NOMO-1 treated with DMSO at 0.1 percent for 48 hours (cell line): ENCODE measurements at regions not wholly inside any gene's neighbourhood (a gene's known extent, or its start where the extent isn't known, plus 50 kb on each side); places are given as distances from the start of the nearest gene placed in this dataset.

Experiments
- DNase-seq: peaks from one replicate; lab custom pipeline; 2025; ENCODE audit not compliant: unreplicated experiment; lab: John Stamatoyannopoulos, UW

DNA sequence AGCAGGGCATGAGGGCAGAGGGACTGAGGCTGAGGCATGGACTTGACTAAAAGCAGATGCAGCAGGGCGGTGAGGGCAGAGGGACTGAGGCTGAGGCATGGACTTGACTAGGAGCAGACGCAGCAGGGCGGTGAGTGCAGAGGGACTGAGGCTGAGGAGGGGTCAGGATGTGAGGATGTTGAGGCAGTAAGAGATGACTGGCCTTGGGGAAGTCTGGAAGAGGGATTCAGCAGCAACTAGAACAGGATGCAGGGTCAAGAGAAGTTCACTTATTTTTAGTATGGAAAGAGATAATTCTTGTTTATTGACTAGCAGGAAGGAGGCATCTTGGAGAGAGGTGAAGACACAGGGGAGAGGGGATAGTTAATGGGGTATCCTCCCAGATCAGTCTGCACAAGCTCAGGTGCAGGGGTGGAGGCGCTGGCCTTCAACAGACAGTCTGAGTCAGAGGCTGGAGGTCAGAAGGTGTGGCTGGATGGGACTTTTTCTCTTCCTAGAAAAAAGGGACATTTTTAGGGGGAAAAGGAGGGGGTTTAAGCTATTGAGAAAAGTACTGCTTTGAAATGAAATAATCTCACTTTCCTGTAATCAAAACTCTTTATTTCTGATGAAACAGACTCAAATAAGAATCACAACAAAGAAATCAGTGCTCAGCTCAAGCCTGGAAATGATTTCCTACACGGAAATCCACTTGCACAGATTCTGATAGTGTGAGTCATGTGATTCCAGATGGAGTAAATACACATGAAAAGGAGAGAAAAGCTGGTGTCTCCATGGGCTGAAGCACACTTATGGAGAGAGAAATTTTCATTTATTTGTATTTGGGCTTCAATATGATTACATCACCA lies 130.9 kb downstream of the PALM2AKAP2 start:
- DNase-seq, result no peak

DNA sequence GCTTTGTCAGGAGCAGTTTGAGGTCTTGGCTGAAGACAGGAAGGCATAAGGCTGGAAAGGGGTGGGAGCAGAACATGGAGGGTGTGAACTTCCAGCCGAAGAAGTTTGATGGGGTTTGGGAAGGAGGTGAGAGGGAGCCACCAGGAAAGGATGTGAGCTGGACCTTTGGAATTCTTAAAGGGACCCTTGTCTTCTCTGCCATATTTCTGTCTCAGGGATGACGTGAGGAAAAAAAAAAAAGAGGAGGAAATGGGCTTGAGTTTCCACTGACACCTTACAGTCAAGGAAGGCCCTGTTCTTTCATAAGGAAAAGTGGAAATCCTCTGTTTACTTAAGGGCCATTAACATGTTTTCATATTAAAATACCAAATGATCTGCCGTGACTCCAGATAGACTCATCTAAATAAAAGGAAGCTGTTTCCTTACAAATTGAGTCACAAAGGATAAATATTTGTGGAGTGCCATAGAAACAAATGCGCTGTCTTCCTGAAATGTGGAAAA lies 132.1 kb downstream of the PALM2AKAP2 start:
- no peak for DNase-seq

DNA sequence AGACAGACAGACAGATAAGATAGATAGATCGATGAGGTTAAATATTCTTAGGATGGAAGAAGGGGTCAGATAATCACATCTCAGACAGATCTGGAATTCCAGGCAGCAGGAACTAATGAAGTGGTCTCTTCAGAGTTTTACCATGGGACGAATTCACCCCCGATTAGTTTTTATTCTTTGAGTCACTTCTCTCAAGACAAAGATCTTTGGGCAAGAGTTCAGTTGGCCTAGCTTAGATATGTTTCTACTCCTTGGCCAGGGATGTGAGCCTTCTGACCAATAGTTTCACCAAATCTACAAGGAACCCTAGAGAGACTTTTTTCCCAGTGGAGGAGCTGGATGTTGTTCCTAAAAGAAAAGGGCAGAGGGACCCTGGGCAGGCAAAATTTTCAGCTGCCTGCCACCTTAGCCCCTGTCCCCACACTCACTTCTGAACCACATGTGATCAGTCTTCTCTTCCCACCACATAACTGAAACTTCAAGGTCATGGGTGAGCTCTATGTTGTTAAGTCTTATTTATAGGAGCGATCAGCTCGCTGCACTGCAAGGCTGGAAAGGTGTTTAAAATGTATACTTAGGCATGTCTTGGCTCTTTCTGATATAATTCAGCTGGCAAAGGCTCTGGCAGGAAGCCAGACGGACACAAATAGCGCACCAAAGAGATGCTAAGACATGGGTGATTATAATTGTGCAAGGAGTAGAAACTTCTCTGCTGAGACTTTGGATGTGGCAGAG lies 132.9 kb downstream of the PALM2AKAP2 start:
- DNase-seq, result no peak

DNA sequence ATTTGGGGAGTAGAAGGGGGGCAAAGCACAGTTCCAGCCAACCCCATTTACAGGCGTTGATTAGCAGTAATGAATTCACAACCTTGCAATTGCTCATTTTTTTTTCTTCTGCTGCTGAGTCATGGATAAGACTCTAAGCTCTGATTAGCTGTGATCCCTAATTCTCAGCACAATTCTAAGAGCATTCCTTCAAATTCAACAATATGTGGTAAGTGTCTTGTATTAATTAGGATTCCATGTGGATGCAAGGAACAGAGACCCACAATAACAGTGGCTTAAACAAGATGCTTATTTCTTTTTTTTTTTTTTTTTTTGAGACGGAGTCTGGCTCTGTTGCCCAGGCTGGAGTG lies 133.4 kb downstream of the PALM2AKAP2 start:
- no peak for DNase-seq

DNA sequence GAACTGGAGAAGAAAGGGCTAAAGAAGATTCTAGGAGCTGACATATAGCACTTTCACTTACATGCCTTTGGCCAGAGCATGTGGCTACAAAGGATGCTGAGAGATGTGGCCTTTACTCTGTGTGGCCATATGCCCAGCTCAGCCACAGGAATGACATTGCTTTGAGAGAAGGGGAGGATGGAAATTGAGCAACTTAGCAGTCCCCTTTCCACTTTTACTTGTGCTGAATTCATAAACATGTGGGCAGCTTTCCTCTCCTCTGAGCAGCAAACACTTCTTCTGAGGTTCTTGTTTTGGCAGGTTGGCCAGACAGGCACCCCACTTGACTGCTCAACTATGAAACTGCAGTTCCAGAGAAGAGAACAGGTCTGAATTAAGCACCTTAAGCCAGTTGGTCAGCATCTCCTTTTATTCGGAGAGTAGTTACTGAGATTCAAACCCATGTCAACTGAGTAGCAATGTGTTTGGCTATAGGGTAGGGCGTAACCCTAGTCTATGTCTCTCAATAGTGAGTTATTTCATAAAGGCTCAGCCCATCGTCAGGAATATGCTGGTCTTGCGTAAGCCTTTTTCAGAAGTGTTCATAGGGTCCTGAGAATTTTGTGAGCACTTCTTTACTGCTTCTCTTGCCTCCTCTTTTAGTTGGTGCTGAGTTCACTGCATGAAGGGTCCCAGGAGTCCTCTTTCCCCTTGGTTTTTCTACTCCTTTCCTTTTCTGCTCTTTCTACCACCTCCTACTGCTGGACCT lies 134.5 kb downstream of the PALM2AKAP2 start:
- DNase-seq, result no peak

DNA sequence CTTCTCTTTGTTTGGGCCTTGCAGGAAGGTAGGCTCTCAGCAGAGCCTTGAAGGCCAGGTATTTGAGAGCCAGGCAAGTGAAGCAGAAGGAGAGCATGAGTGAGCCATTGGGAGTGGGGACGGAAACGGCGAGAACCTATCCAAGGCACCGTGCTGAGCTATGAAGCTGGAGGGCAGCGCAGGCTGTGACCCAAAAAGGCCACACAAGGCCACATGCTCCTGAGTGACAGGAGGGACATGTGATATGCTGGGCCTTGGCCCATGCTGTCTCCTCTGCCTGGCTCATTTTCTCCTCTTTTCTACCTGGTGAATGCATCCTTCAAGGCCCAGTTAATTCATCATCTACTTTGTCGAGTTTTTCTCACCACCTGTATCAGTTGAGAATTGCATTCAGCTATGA lies 136.3 kb downstream of the PALM2AKAP2 start:
- DNase-seq, result no peak

DNA sequence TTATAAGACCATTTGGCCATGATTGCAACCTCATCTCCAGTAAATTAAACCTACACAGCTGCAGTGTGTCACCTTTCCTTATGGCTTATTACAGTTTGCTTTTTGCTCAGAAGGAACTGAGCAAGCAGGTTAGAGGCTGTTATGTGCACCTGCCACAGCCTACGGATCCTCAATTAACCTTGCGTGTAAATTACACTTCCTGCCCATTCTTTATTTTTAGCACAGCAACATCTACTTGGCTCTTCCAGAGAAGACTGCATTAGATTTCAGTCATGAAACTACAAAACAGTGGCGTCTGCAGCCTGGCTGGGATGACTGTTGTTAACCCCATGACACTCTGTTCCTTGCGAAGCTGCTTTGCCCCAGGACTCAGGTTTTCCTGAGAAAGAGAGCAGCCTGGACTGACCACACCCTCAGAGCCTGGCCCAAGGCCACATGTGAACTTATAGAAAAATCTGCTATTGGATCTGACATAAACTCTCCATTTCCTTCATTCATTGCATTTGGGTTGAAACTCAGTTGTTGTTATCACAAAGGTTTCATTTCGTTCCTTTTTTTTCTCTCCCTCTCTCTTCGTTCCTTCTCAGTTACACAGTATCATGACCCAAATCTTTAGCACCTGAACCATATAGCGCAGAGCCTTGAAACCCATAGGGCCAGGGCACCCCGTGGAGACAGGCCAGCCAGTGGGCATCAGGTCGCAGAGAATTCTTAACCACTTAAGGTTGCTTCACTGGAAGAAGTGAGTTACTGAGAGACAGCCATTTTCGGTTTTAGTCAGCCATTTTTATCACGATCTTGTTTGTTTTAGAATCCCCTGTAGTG lies 138.6 kb downstream of the PALM2AKAP2 start:
- no peak for DNase-seq

DNA sequence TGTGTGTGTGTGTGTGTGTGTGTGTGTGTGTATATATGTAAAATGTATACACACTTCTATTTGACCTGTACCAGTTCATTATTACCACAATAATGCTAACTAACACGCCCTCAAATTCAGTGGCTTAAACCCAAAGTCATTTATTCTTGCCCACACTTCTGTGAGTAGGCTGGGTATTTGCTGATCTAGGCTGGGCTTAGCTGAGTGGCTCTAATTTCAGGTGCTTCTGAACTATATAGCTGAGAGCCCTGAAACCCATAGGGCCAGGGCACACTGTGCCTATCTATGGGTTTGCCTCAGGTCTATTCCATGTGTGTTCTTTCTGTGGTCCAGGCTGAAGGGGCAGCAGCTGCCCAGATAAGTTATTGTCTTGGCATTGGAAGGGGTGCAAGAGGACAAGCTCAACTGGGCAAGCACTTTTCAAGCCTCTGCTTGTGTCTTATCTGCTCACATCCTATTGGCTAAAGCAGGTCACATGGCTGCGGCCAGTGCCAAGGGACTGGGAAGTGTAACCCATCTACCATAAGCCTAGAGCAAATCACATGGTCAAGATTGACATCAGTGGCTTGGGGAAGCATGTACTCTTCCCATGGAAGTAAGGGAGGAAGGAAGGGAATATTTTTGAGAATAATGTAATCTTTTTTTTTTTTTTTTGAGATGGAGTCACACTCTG lies 139.9 kb downstream of the PALM2AKAP2 start:
- no peak for DNase-seq

DNA sequence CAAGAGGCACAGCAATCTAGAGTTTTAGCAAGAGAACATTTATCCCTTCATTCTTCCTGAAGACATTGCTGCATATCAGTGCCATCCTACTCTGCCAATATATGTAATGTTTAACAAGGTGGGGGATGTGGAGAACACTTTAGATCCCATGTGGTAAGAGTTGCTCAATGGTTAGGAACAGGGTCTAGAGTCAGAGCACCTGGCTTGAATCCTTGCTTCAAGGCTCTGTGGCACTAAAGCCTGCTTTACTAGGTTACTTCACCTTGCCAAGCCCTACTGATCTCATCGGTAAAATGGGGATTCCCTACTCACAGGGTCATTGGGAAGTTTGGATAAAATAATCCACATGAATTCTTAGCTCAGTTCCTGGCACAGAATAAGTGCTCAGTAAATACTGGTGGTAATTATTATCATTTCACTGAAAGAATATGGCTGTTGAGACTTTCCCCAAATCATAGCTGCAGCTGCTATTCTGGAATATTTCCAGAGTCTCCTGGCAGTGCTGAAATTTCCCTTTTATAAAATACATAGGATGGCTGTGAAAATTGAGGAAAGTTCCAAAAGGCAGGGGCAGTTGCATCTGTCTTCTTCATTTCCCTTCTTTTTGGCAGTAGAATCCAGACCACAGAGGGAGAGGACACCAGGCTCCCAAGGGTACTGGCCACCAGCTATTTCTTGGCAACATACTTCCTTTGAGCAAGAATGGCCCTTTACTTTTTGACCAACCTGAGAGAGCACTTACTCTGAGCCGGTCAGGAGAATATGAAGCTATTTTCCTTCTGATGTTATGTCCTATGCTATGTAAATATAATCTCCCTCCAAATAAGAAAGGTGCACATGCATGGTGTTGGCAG lies 142.8 kb downstream of the PALM2AKAP2 start:
- DNase-seq, result no peak

DNA sequence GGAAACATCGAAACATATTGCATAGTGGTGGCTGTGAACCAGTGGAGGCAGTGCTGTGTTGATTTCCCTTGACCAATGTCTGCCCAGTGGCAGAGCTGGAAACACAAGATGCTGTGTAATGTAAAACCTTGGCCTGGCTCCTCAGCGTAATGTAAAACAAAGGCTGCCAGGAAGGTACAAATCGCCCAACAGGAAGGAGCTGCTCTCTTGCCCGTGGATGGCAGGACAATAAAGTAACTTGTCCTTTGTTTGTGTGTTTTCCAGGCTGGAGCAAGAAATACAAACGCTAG lies 143.4 kb downstream of the PALM2AKAP2 start:
- DNase-seq, result no peak

DNA sequence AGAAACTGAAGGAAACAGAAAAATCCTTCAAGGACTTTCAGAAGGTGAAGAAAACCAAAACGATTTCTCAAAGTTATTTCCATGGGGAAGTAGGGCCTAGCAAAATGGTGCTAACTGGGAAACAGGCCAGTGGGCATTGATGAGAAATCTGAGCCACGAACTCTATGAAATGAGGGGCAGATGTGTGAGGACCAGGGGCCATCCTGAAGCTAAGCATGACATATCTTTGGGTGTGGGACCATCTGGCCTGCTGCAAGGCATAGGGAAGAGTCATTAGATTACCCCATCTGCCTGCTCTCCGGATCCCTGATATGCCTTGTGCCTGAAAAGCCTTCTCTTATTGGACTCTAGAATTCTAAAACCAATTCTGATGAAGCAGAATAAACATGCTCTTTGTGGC lies 143.8 kb downstream of the PALM2AKAP2 start:
- no peak for DNase-seq

DNA sequence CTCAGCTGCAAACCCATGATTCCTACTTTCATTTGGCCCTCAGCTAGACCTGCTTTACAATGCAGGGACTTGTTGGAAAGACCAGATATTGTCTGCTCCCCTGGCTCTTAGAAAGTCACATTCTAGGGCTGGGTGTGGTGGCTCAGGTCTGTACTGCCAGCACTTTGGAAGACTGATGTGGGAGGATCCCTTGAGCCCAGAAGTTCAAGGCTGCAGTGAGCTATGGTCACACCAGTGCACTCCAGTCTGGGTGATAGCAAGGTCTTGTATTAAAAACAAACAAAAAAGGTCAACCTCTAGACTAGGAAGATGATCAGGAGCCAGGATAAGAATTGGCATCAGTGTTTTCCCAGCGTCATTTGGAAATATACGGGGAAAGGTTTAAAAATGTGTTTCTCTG lies 145.8 kb downstream of the PALM2AKAP2 start:
- no peak for DNase-seq

DNA sequence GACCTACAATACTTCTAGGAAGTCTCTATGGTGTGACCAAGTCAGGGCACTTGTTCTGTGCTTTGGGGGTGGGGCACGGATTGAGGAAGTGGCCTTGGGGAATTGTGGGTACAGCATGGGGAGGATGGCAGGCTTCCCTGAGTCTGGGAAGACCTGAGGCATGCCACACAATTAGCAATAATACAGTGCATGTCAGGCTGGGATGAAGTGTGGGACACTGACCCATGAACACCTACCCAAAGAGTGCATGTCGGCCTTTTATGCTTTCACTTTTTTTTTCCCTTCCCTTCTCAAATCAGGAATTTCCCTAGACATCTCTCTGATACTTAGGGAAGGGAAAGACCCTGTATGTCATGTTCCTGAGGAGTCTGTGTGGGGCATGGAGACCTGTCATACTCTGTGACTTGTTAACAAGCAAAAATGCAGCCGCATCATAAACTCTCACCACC lies 146.4 kb downstream of the PALM2AKAP2 start:
- no peak for DNase-seq

DNA sequence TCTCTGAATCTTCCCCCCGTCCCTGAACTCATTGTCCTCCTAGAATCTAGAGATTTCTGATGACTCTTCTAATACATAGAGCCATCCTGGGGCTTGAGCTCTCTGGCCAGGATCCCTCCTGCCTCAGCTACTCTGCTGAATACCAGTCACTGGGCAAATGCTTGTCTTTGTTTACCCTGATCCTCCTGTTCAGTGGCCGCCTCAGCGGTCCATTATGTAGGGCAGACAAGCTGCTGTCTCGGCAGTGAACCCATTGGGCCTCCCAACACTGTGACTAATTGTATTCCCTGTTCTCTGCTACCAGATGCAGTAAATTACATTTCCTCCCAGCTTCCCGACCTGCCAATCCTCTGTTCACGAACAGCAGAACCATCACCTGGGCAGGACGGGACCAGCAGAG lies 151.6 kb downstream of the PALM2AKAP2 start:
- no peak for DNase-seq

DNA sequence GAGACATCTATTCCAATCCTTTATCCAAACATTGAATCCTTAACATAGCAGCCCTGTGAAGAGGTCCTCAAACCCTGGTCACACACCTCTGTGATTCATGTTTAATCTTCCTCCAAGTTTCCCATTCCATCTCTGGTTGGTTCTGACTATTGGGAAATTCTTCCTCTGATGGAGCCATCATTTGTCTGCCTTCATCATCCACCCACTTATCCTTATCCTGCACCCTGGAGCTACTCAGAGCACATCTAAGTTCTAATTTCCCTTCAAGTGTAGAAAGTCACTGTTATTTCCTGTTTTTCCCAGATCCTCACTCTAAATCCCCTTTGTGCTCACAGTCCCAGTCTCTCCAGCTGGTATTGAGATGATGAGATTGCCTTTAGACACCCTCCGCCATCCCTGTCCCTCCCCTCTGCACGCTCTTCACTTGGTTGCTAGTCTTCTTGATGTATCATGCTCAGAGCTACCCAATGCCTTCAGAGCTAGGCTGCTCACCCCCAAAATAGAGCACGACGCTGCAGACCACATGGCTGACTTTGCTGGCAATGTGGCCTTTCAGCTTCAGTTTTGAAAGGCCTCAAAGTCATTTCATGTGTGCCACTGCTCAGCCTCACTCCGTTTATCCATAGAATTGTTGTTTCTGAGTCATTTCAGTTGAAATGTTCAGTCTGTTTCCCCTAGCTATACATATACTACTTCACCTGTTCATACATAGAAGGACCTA lies 154.3 kb downstream of the PALM2AKAP2 start:
- no peak for DNase-seq

DNA sequence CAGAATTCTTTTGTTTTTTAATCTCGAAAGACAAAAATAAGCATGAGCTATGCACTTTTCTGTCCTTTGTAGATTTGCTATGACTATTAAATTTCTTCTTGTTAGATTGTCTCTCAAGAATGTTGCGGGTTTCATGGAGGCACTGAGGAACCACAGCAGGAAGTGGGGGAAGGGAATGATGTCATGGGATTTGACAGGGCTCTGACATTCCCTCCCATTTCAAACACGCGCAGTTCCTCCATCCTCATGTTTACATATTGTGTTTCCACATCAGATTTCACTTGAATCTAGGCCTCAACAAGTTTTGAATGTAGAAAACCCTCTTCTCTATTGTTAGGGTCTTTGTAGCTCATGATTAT lies 154.8 kb downstream of the PALM2AKAP2 start:
- no peak for DNase-seq

DNA sequence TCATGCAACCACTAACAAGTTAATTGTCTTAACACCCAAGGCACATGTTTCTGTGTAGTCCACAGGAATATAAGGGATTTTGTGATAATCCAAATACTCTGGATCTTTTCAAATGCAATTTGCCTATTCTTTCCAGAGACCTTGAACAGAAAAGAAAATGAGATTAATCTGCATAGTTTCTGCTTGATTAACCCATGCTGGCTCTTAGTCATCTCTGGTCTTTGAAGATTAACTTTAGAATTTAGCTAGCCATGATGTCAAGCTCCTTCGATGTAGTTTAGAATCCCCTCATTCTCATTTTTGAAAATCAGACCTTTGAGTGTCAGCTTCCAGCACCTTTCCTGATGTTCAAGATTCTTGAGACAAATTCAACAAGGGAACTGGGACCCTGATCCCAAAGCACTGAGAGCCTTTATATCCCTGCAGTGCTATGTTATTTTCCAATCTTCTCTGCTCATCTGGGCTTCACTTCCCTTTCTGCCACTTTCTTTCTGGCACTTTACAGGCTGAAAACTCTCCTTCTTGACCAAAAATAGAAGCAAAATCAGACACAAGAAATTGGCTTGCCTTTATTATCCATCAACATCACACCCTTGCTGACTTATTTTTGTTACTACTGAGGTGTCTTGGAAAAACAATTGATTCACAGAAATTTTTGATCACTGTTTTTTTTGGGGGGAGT lies 155.5 kb downstream of the PALM2AKAP2 start:
- DNase-seq, result peak; percentile 0

DNA sequence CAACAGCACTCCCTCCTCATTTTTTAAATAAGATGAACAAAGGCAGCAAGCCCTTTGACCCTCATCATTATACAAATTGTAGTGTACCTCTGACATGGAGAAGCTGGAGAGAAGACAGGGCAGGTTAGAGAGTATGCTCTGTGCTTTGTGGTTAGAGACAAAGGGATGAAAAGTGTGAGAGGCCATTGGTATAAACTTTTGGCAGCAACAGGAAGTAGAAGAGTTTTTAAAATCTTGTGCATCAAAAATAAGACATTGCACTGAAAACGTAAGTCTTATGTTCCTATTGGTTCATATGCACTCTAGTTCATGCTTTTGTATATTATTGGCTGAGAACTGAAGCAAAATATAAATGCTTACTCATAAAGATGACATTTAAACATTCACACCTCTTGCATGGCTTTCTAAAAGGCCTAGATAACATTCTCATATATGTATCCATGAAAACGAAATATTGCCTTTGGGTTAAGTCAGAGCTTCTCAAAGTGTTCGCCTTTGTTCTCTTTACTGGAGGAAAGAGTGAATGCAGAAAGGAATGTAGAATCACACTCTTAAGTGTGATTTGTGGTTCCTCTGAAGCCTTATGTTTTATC lies 158.0 kb downstream of the PALM2AKAP2 start:
- no peak for DNase-seq
